ENCODE measurements at regions not wholly inside any gene's neighbourhood (a gene's known extent, or its start where the extent isn't known, plus 50 kb on each side); places are given as distances from the start of the nearest gene placed in this dataset.

GRCh38 chr13:84571264-84571663 is 689.0 kb upstream of the SLITRK1 start:
- TF ChIP-seq CTCF (IDR thresholded peaks at IDR 0.05) = no peak
- no peak for TF ChIP-seq EP300 (IDR thresholded peaks at IDR 0.05)
